Astrocyte of the spinal cord (primary cell): ENCODE measurements at regions not wholly inside any gene's neighbourhood (a gene's known extent, or its start where the extent isn't known, plus 50 kb on each side); places are given as distances from the start of the nearest gene placed in this dataset.
A peak's percentile ranks its signal among the peaks of the same experiment; 100 is the strongest.

ENCODE experiments used
- DNase-seq: peaks from one replicate; pipeline ENCODE4 v3.0.0; 2011; ENCODE audit warnings: low read depth, low spot score
- H3K4me3 ChIP-seq: 2 replicates; pipeline ENCODE4 v1.5.1; 2011; ENCODE audit warnings: low read depth, mild to moderate bottlenecking, low read length, moderate library complexity
- in situ Hi-C: cut with HindIII; loops from 2 replicates; pipeline ENCODE4 v1.10.0; 2017; ENCODE audit warnings: low sequenced_read_pairs
- TF ChIP-seq, protein P1 (sequence below): IDR thresholded peaks from 2 replicates; pipeline ENCODE4 v1.5.1; 2012; ENCODE audit warnings: low read depth, mild to moderate bottlenecking, low read length, inconsistent platforms

DNA sequence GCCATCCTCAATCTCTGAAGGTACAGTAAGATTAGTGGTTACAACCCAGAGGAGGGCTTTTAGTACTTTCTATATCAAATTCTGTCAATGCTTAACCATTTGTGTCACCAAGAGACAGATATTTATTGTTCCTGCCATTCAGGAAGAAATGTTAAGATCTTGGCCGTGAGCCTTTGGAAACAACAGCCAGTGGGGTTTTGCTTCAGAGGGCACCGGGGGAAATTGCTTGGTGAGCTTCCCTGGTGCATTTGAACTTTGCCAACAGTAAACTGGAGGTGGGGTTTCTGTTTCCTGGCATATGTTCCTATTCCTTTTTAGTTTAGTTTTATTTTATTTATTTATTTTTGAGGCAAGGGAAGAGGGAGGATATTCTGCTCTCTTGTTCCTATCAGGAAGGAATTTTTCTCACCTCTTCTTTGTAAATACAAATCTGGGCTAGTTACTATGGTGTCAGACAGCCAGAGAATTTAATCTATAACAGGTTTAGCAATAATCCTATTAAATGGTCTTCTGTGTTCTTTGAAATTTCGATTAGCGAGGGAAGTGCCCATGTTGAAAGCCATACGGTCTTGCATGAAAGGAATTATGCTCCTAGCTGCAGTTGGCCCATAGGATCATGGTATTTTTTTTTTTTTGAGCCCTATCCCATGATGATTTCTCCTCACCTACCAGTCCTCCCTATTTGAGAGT, 95.7 kb downstream of the MAIP1 start:
- no peak overlapping the region for H3K4me3 ChIP-seq
- in situ Hi-C loops = no loop called here
- no peak for DNase-seq
- TF ChIP-seq, protein P1, sequence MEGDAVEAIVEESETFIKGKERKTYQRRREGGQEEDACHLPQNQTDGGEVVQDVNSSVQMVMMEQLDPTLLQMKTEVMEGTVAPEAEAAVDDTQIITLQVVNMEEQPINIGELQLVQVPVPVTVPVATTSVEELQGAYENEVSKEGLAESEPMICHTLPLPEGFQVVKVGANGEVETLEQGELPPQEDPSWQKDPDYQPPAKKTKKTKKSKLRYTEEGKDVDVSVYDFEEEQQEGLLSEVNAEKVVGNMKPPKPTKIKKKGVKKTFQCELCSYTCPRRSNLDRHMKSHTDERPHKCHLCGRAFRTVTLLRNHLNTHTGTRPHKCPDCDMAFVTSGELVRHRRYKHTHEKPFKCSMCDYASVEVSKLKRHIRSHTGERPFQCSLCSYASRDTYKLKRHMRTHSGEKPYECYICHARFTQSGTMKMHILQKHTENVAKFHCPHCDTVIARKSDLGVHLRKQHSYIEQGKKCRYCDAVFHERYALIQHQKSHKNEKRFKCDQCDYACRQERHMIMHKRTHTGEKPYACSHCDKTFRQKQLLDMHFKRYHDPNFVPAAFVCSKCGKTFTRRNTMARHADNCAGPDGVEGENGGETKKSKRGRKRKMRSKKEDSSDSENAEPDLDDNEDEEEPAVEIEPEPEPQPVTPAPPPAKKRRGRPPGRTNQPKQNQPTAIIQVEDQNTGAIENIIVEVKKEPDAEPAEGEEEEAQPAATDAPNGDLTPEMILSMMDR = no peak

- in situ Hi-C loops = no loop called here
- no peak overlapping the region for H3K4me3 ChIP-seq
- TF ChIP-seq, protein P1 = no peak
- DNase-seq = no peak
These were observed 96.2 kb downstream of the MAIP1 start for GRCh38 chr2:200051611-200051945.

DNA sequence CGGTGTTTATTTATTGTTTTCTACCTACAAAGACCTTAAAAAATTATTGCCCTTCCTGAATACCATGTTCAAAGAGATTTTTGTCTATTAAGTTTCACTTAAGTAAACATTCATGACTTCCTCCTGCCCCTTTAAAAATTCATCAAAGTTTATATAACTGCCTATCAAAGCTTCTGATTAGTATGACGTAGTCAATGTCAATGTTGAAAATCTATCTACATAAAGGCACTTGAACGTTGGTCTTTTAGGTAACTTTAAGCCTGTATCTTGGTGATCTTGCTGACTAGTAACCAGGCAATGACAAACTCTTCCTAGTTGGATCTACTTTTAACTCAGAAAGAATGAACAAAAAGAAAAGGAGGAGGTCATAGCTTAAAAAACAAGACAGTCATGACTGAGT, 97.2 kb downstream of the MAIP1 start:
- no peak overlapping the region for H3K4me3 ChIP-seq
- TF ChIP-seq, protein P1 = no peak
- in situ Hi-C loops = no loop called here
- no peak for DNase-seq

DNA sequence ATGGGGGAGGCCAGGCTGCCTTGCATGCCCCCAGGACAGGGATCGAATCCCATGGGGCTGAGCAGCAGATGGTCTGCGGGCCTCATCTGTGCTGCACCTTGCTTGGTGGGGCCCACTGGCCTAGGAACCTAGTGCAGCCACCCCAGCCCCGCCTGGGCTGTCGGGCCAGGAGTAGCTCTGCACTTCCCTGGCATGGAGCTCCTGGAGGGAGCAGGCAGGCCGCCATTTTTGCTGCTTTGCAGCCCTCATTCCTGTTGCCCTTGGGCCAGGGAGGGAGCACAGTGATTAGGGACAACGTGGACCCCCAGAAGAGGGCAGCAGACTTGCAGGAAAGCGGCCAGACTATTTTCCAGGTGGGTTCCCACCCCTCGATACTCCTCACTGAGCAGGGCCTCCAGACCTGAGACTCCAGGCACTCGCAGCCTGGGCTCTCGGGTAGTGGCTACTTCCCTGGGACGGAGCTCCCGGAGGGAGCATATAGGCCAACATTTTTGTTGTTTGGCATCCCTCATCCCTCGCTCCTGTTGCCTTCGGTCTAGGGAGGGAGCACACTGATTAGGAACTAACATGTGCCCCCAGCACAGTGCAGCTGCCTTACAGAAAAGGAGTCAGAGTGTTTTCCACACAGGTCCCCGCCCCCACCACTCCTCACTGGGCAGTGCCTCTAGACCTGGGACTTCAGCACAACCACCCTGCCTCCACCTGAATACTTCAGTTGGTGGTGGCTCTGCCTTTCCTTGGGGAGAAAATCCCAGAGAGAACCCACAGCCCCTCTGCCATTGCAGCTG, 99.5 kb downstream of the MAIP1 start:
- TF ChIP-seq, protein P1 = peak; percentile 17
- in situ Hi-C loops = no loop called here

DNA sequence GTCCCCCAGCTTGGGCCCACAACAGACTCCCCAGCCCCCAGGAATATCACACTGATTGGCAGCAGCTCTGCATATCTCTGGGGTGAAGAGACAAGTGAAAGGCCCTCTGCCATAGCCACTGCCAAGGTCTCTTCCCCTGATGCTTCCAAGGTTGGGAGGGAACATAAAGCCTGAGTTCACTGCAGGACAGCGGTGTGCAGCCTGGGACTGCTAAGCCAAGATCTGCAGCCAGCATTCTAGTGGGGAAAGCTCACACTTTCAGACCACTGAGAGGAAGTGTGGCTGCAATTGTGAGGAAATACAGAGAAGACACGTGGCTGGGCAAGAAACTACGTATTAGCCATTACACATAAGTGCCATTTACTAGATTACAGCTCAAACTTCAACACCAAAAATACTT, 100.7 kb downstream of the MAIP1 start:
- DNase-seq = no peak
- in situ Hi-C loops = no loop called here
- TF ChIP-seq, protein P1 = no peak
- H3K4me3 ChIP-seq = no peak overlapping the region

More for the DNA sequence above, 99.5 kb downstream of the MAIP1 start:
- no peak overlapping the region for H3K4me3 ChIP-seq
- DNase-seq = no peak

DNA sequence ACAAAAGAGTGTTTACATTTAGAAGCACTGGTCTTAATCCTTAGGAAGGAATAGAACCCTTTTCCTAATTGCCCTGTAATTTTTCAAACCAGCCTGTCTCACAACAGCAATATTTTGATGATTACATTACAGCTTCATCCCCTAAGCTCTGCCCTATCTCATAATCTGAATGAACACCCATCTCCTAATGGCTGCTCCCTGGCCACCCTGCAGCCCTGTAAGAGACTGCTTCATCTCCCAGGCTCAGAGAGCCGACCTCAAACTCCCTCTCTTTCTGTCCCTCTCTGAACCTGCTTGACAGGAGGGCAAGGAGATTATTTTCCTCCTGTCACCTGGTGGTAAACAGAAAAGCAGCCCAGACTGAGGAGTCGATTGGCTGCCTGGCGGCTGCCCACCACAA, 107.8 kb downstream of the MAIP1 start:
- in situ Hi-C loops = no loop called here
- TF ChIP-seq, protein P1 = no peak
- no peak overlapping the region for H3K4me3 ChIP-seq
- no peak for DNase-seq
